ENCODE measurements at regions not wholly inside any gene's neighbourhood (a gene's known extent, or its start where the extent isn't known, plus 50 kb on each side); places are given as distances from the start of the nearest gene placed in this dataset.
"Not testable (repeated sequence)": the region's sequence is repeated elsewhere in the genome, so short reads cannot be mapped to it uniquely, and the experiment has no call there.

GRCh38 chr3:8440142-8440541 is 61.5 kb upstream of the LMCD1 start:
- TF ChIP-seq, protein P1, sequence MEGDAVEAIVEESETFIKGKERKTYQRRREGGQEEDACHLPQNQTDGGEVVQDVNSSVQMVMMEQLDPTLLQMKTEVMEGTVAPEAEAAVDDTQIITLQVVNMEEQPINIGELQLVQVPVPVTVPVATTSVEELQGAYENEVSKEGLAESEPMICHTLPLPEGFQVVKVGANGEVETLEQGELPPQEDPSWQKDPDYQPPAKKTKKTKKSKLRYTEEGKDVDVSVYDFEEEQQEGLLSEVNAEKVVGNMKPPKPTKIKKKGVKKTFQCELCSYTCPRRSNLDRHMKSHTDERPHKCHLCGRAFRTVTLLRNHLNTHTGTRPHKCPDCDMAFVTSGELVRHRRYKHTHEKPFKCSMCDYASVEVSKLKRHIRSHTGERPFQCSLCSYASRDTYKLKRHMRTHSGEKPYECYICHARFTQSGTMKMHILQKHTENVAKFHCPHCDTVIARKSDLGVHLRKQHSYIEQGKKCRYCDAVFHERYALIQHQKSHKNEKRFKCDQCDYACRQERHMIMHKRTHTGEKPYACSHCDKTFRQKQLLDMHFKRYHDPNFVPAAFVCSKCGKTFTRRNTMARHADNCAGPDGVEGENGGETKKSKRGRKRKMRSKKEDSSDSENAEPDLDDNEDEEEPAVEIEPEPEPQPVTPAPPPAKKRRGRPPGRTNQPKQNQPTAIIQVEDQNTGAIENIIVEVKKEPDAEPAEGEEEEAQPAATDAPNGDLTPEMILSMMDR (conservative IDR thresholded peaks at IDR 0.05 in 1 of 2, IDR thresholded peaks at IDR 0.05 in 1 of 2; ENCODE audit: low read depth in 1 of 2, low read length in 2 of 2): not testable (repeated sequence)
- not testable (repeated sequence) for TF ChIP-seq EZH2 (IDR thresholded peaks at IDR 0.05; ENCODE audit: low read length, missing control alignments)
